Esophagus squamous epithelium (tissue), 5 donors: ENCODE measurements at regions not wholly inside any gene's neighbourhood (a gene's known extent, or its start where the extent isn't known, plus 50 kb on each side); places are given as distances from the start of the nearest gene placed in this dataset.
"Not testable (repeated sequence)": the region's sequence is repeated elsewhere in the genome, so short reads cannot be mapped to it uniquely, and the experiment has no call there.

Source experiments
- DNase-seq: peaks from one replicate; lab custom pipeline; 2025; lab: John Stamatoyannopoulos, UW
- H3K27ac ChIP-seq, 4 donors: fragments of 200-600 bp; sonication (generic); one replicate each; pipeline ENCODE4 v1.5.1; 2016 to 2019; ENCODE audit warnings: mild to moderate bottlenecking in 1 of 4
- H3K27me3 ChIP-seq, 4 donors: fragments of 200-600 bp; sonication (generic); 1 replicate in 3 of 4; 2 replicates in 1 of 4; pipeline versions ENCODE4 v1.5.1 to v1.6.0; 2017 to 2021; ENCODE audit warnings: antibody characterized with exemption in 1 of 4
- H3K36me3 ChIP-seq, 3 donors: fragments of 200-600 bp; sonication (generic); one replicate each; pipeline ENCODE4 v1.5.1; 2016 to 2019
- H3K4me1 ChIP-seq, 3 donors: fragments of 200-600 bp; sonication (generic); one replicate each; pipeline ENCODE4 v1.5.1; 2017 to 2019
- H3K4me3 ChIP-seq, 4 donors: fragments of 200-600 bp; sonication (generic); 1 replicate in 3 of 4; 2 replicates in 1 of 4; pipeline ENCODE4 v1.5.1; 2016 to 2019; ENCODE audit warnings: mild to moderate bottlenecking in 2 of 4, moderate library complexity in 1 of 4
- H3K9me3 ChIP-seq, 3 donors: fragments of 200-600 bp; sonication (generic); one replicate each; pipeline ENCODE4 v1.5.1; 2016 to 2019
- POLR2A ChIP-seq, 4 donors: fragments of 450-650 bp; IDR thresholded peaks; one replicate each; pipeline ENCODE4 v1.6.1; 2017; ENCODE audit warnings: antibody characterized with exemption in 4 of 4, mild to moderate bottlenecking in 4 of 4, moderate library complexity in 3 of 4
- WGBS, 2 donors: methylation state at CpG; one replicate each; pipeline ENCODE4 v1.1.5; 2018; 5-methylcytosine and 5-hydroxymethylcytosine counted together
- intact Hi-C: fragments of 100-400 bp; cut with DNase I; formaldehyde crosslinking; loops from one replicate; pipeline ENCODE4 v1.15.0; 2022
- TF ChIP-seq, protein P1 (sequence below), 6 experiments: fragments of 450-650 bp in 4 of 6; fragments of 200-600 bp in 2 of 6; sonication (generic) in 2 of 6; IDR thresholded peaks; one replicate each; pipeline ENCODE4 v1.5.1; 2016 to 2019; ENCODE audit warnings: antibody characterized with exemption in 6 of 6, mild to moderate bottlenecking in 4 of 6, moderate library complexity in 4 of 6
- donor health status: DM: yes; HTN: yes; CAD: no.

- no peak for TF ChIP-seq POLR2A (IDR thresholded peaks at IDR 0.05)
- TF ChIP-seq, protein P1, sequence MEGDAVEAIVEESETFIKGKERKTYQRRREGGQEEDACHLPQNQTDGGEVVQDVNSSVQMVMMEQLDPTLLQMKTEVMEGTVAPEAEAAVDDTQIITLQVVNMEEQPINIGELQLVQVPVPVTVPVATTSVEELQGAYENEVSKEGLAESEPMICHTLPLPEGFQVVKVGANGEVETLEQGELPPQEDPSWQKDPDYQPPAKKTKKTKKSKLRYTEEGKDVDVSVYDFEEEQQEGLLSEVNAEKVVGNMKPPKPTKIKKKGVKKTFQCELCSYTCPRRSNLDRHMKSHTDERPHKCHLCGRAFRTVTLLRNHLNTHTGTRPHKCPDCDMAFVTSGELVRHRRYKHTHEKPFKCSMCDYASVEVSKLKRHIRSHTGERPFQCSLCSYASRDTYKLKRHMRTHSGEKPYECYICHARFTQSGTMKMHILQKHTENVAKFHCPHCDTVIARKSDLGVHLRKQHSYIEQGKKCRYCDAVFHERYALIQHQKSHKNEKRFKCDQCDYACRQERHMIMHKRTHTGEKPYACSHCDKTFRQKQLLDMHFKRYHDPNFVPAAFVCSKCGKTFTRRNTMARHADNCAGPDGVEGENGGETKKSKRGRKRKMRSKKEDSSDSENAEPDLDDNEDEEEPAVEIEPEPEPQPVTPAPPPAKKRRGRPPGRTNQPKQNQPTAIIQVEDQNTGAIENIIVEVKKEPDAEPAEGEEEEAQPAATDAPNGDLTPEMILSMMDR (IDR thresholded peaks at IDR 0.05) = no peak
- H3K27ac ChIP-seq = no peak overlapping the region
- DNase-seq = no peak
- H3K36me3 ChIP-seq = no peaks in the 10 kb centered on the region
- H3K27me3 ChIP-seq = no peaks in the 10 kb centered on the region
- no peak overlapping the region for H3K4me3 ChIP-seq
- H3K9me3 ChIP-seq = no peaks in the 10 kb centered on the region
- 30 to 47% methylated on average over 4 of the region's 4 CpGs for WGBS, 2 donors
- H3K4me1 ChIP-seq = no peaks in the 10 kb centered on the region
- intact Hi-C loops = no loop called here
Measured at GRCh38 chr14:22252686-22253085, 336.3 kb downstream of the DAD1 start.

DNA sequence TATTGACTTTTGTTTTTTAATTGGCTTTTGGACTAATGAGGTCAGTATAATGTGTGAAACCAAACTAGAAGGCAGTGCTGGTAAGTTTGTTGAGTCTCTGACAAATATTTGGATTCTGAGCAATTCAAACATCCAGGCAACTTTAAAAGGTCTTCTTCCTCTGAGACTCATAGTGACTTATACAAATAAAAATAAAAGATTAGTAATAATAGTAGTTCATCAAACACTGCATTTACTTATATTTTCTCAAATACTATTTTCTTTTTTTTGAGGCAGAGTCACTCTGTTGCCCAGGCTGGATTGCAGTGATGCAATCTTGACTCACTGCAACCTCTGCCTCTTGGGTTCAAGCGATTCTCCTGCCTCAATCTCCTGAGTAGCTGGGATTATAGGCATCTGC, 337.9 kb downstream of the DAD1 start:
- no peak for DNase-seq
- no peak overlapping the region for H3K27ac ChIP-seq
- H3K9me3 ChIP-seq = no peaks in the 10 kb centered on the region
- no peaks in the 10 kb centered on the region for H3K27me3 ChIP-seq
- 28 to 67% methylated on average over 1 of the region's 1 CpG for WGBS, 2 donors
- H3K4me1 ChIP-seq = no peaks in the 10 kb centered on the region
- H3K4me3 ChIP-seq = no peak overlapping the region
- TF ChIP-seq POLR2A (IDR thresholded peaks at IDR 0.05) = no peak
- TF ChIP-seq, protein P1 (IDR thresholded peaks at IDR 0.05) = no peak
- intact Hi-C loops = no loop called here
- no peaks in the 10 kb centered on the region for H3K36me3 ChIP-seq

GRCh38 chr14:22249770-22250169, 339.3 kb downstream of the DAD1 start:
- no peak for TF ChIP-seq POLR2A (IDR thresholded peaks at IDR 0.05)
- TF ChIP-seq, protein P1 (IDR thresholded peaks at IDR 0.05) = no peak
- H3K4me3 ChIP-seq = no peak overlapping the region
- H3K27me3 ChIP-seq = no peaks in the 10 kb centered on the region
- no peaks in the 10 kb centered on the region for H3K36me3 ChIP-seq
- DNase-seq = no peak
- H3K4me1 ChIP-seq = no peaks in the 10 kb centered on the region
- 50 to 68% methylated on average over 4 of the region's 4 CpGs for WGBS, 2 donors
- H3K9me3 ChIP-seq = no peaks in the 10 kb centered on the region
- H3K27ac ChIP-seq = no peak overlapping the region
- intact Hi-C loops = no loop called here

DNA sequence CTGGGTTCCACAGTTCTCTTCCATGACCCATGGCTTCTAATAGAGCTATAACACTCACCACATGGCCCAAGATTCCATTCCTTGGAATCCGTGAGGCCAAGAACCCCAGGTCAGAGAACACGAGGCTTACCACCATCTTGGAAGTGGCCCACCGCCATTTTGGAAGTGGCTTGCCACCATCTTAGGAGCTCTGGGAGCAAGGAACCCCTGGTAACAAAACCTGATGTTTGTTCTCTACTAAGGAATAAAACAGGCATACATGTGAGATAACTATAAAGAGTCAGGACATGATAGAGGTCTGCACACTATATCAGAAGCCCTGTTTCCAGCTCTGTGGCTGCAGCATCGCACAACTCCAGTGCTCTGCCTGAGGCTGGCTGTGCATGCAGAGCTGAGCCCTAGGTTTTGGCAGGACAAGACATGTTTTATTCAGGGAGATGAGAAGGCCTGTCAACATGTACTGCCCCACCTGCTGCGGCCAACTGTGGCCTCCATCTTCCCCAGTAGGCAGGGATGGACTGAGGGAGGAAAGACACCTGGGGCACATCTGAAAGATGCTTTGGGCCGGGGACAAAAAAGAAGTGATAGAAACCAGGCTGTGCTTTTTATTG, 344.9 kb downstream of the DAD1 start:
- H3K36me3 ChIP-seq = no peaks in the 10 kb centered on the region
- H3K4me1 ChIP-seq = no peaks in the 10 kb centered on the region
- H3K9me3 ChIP-seq = no peaks in the 10 kb centered on the region
- H3K27ac ChIP-seq = no peak overlapping the region
- DNase-seq = no peak
- intact Hi-C loops = no loop called here
- no peak overlapping the region for H3K4me3 ChIP-seq
- H3K27me3 ChIP-seq = no peaks in the 10 kb centered on the region
- TF ChIP-seq POLR2A (IDR thresholded peaks at IDR 0.05) = no peak
- TF ChIP-seq, protein P1 (IDR thresholded peaks at IDR 0.05) = no peak
- WGBS, 2 donors = 76 to 84% methylated on average over 2 to 6 of the region's 6 CpGs

DNA sequence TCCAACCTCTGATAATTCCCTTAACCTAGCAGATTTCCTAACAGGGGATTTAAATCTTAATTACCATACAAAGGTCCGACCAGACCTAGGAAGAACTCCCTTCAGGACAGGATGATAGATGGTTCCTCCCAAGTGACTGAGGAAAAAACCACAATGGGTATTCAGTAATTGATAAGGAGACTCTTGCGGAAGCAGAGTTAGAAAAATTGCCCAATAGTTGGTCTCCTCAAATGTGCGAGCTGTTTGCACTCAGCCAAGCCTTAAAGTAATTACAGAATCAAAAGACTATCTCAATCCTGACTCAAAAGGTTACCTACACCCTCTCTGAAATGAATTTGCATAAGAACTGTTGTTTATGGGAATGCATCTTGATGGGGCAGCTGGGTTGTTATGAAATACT, 350.7 kb downstream of the DAD1 start:
- intact Hi-C loops = not testable (repeated sequence)

DNA sequence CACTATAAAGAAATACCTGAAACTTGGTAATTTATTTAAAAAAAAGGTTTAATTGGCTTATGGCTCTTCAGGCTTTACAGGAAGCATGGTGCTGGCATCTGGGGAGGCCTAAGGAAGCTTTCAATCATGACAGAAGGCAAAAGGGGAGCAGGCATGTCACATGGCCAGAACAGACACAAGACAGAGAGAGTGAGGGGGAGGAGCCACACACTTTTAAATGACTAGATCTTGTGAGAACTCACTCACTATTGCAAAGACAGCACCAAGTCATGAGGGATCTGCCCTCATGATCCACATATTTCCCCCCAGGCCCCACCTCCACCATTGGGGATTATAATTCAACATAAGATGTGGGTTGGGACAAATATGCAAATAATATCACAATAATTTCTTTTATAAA, 355.6 kb downstream of the DAD1 start:
- H3K27ac ChIP-seq = no peak overlapping the region
- H3K4me1 ChIP-seq = no peaks in the 10 kb centered on the region
- H3K9me3 ChIP-seq = peaks cover 0 to 9% (median 6%) of the 10 kb centered on the region in 3 donors
- H3K36me3 ChIP-seq = no peaks in the 10 kb centered on the region
- no peak overlapping the region for H3K4me3 ChIP-seq
- intact Hi-C loops = no loop called here
- DNase-seq = no peak
- TF ChIP-seq, protein P1 (IDR thresholded peaks at IDR 0.05) = no peak
- TF ChIP-seq POLR2A (IDR thresholded peaks at IDR 0.05) = no peak
- H3K27me3 ChIP-seq = no peaks in the 10 kb centered on the region

More for the DNA sequence above, 350.7 kb downstream of the DAD1 start:
- H3K36me3 ChIP-seq, H3K9me3 ChIP-seq, H3K27ac ChIP-seq, H3K4me1 ChIP-seq, DNase-seq, H3K27me3 ChIP-seq, H3K4me3 ChIP-seq: not testable (repeated sequence)
- 38 to 43% methylated on average over 3 of the region's 3 CpGs for WGBS, 2 donors
